Aorta (tissue), 5 donors: ENCODE measurements at regions not wholly inside any gene's neighbourhood (a gene's known extent, or its start where the extent isn't known, plus 50 kb on each side); places are given as distances from the start of the nearest gene placed in this dataset.
"Not testable (repeated sequence)": the region's sequence is repeated elsewhere in the genome, so short reads cannot be mapped to it uniquely, and the experiment has no call there.

Experiments
- ATAC-seq: fragments of 200-7000 bp; cut with Tn5 transposase; one replicate; pipeline ENCODE4 v1.9.1; 2022; ENCODE audit warnings: moderate library complexity; ENCODE audit not compliant: low FRiP score
- DNase-seq, 2 donors: peaks; one replicate each; pipeline ENCODE4 v3.0.0-alpha.2; 2020
- H3K27ac ChIP-seq, 2 donors: one replicate each; pipeline ENCODE4 v1.5.1; 2013; ENCODE audit warnings: low read length in 2 of 2, mild to moderate bottlenecking in 2 of 2, moderate library complexity in 2 of 2, control low read depth in 1 of 2, inconsistent platforms in 1 of 2, low read depth in 1 of 2
- H3K27me3 ChIP-seq, 2 donors: one replicate each; pipeline ENCODE4 v1.6.1; 2013; ENCODE audit warnings: control low read depth in 1 of 2, low read length in 1 of 2, mild to moderate bottlenecking in 1 of 2, moderate library complexity in 1 of 2; ENCODE audit not compliant: insufficient read depth in 2 of 2, control insufficient read depth in 1 of 2
- H3K36me3 ChIP-seq, 2 donors: one replicate each; pipeline ENCODE4 v1.6.1; 2013; ENCODE audit warnings: control low read depth in 1 of 2, low read length in 1 of 2, mild to moderate bottlenecking in 1 of 2; ENCODE audit not compliant: insufficient read depth in 2 of 2, control insufficient read depth in 1 of 2
- H3K4me1 ChIP-seq, 2 donors: one replicate each; pipeline ENCODE4 v1.6.1; 2013; ENCODE audit warnings: low read length in 2 of 2, control low read depth in 1 of 2, mild to moderate bottlenecking in 1 of 2, moderate library complexity in 1 of 2; ENCODE audit not compliant: insufficient read depth in 2 of 2, control insufficient read depth in 1 of 2
- H3K4me3 ChIP-seq, 2 donors: one replicate each; pipeline ENCODE4 v1.5.1; 2013; ENCODE audit warnings: low read length in 2 of 2, control low read depth in 1 of 2, mild to moderate bottlenecking in 1 of 2
- H3K9me3 ChIP-seq: one replicate; pipeline ENCODE4 v1.6.1; 2013; ENCODE audit warnings: mild to moderate bottlenecking, low read length; ENCODE audit not compliant: control insufficient read depth
- WGBS, 2 donors: extraction: QIAGEN DNeasy Blood & Tissue Kit; methylation state at CpG; one replicate each; pipeline ENCODE4 v1.1.7; 2013; 5-methylcytosine and 5-hydroxymethylcytosine counted together
- intact Hi-C, 2 donors: fragments of 100-400 bp; cut with DNase I; formaldehyde crosslinking; loops; one replicate each; pipeline versions ENCODE4 v1.14.2 to v1.15.0; 2022
- donor health status: healthy with polysubstance abuse.
- donor health status: Bipolar disorder and iron deficiency.
- donor health status: DM: no; HTN: no; CAD: no.
- donor health status: DM: no; HTN: no; CAD: no.
- donor health status: DM: yes; HTN: yes; CAD: no.

- Histone ChIP-seq H3K36me3 (no peaks in the 10 kb centered on the region), H3K4me1 (no peaks in the 10 kb centered on the region), H3K9me3 (no peaks in the 10 kb centered on the region), H3K27ac (no peak overlapping the region), H3K27me3 (no peaks in the 10 kb centered on the region), H3K4me3 (no peak overlapping the region)
- intact Hi-C loops: no loop called here
- DNase-seq: no peak
- 84 to 95% methylated on average over 4 of the region's 4 CpGs for WGBS, 2 donors
- ATAC-seq: no peak
These were observed 297.8 kb downstream of the ZNF674 start for GRCh38 chrX:46247456-46247855.

- DNase-seq (no peak), ATAC-seq (no peak)
- Histone ChIP-seq H3K27ac (no peak overlapping the region), H3K36me3 (no peaks in the 10 kb centered on the region), H3K27me3 (no peaks in the 10 kb centered on the region), H3K4me3 (no peak overlapping the region), H3K9me3 (no peaks in the 10 kb centered on the region), H3K4me1 (no peaks in the 10 kb centered on the region)
- 10 to 15% methylated on average over 4 of the region's 4 CpGs for WGBS, 2 donors
- intact Hi-C loops: no loop called here
These were observed 300.8 kb downstream of the ZNF674 start for GRCh38 chrX:46244451-46244850.

- ATAC-seq (no peak), DNase-seq (no peak)
- H3K4me1 ChIP-seq: no peaks in the 10 kb centered on the region
- H3K36me3 ChIP-seq: no peaks in the 10 kb centered on the region
- 24 to 39% methylated on average over 2 of the region's 2 CpGs for WGBS, 2 donors
- no peak overlapping the region for H3K4me3 ChIP-seq
- no peak overlapping the region for H3K27ac ChIP-seq
- H3K9me3 ChIP-seq: no peaks in the 10 kb centered on the region
- intact Hi-C loops: no loop called here
- H3K27me3 ChIP-seq: no peaks in the 10 kb centered on the region
These were observed 308.8 kb downstream of the ZNF674 start for GRCh38 chrX:46236411-46236810.

GRCh38 chrX:46235778-46236177 is 309.4 kb downstream of the ZNF674 start:
- Histone ChIP-seq H3K9me3 (no peaks in the 10 kb centered on the region), H3K27me3 (no peaks in the 10 kb centered on the region), H3K27ac (no peak overlapping the region), H3K4me3 (no peak overlapping the region), H3K4me1 (no peaks in the 10 kb centered on the region), H3K36me3 (no peaks in the 10 kb centered on the region)
- DNase-seq (no peak), ATAC-seq (no peak)
- 84 to 87% methylated on average over 4 of the region's 4 CpGs for WGBS, 2 donors
- intact Hi-C loops: no loop called here

- Histone ChIP-seq H3K27me3 (no peaks in the 10 kb centered on the region), H3K27ac (no peak overlapping the region), H3K9me3 (no peaks in the 10 kb centered on the region), H3K36me3 (no peaks in the 10 kb centered on the region), H3K4me3 (no peak overlapping the region), H3K4me1 (no peaks in the 10 kb centered on the region)
- intact Hi-C loops: no loop called here
- ATAC-seq (no peak), DNase-seq (no peak)
- whole genome bisulfite sequencing, 2 donors: 85 to 86% methylated on average over 2 of the region's 2 CpGs
These were observed 310.4 kb downstream of the ZNF674 start for GRCh38 chrX:46234775-46235174.

GRCh38 chrX:46228389-46228788 is 316.8 kb downstream of the ZNF674 start:
- Histone ChIP-seq H3K27ac (no peak overlapping the region), H3K4me1 (no peaks in the 10 kb centered on the region), H3K4me3 (no peak overlapping the region), H3K36me3 (no peaks in the 10 kb centered on the region), H3K9me3 (no peaks in the 10 kb centered on the region), H3K27me3 (no peaks in the 10 kb centered on the region)
- WGBS, 2 donors: 85 to 99% methylated on average over 5 to 6 of the region's 6 CpGs
- intact Hi-C loops: no loop called here
- ATAC-seq: no peak
- DNase-seq: no peak

- H3K36me3 ChIP-seq: no peaks in the 10 kb centered on the region
- H3K27ac ChIP-seq: no peak overlapping the region
- DNase-seq: no peak
- no peak for ATAC-seq
- H3K27me3 ChIP-seq: no peaks in the 10 kb centered on the region
- intact Hi-C loops: no loop called here
- H3K4me3 ChIP-seq: no peak overlapping the region
- H3K4me1 ChIP-seq: no peaks in the 10 kb centered on the region
- no peaks in the 10 kb centered on the region for H3K9me3 ChIP-seq
- WGBS, 2 donors: 82 to 91% methylated on average over 1 of the region's 1 CpG
These were observed 318.8 kb downstream of the ZNF674 start for GRCh38 chrX:46226422-46226821.

- H3K9me3 ChIP-seq, H3K4me3 ChIP-seq, DNase-seq, H3K4me1 ChIP-seq, intact Hi-C loops, H3K36me3 ChIP-seq, ATAC-seq, H3K27me3 ChIP-seq, H3K27ac ChIP-seq: not testable (repeated sequence)
These were observed 321.7 kb downstream of the ZNF674 start for GRCh38 chrX:46223499-46223898.

GRCh38 chrX:46220822-46221221 is 324.4 kb downstream of the ZNF674 start:
- H3K27me3 ChIP-seq: no peaks in the 10 kb centered on the region
- no peaks in the 10 kb centered on the region for H3K4me1 ChIP-seq
- WGBS, 2 donors: 74 to 80% methylated on average over 3 of the region's 3 CpGs
- DNase-seq (no peak), ATAC-seq (no peak)
- no peaks in the 10 kb centered on the region for H3K36me3 ChIP-seq
- intact Hi-C loops: no loop called here
- H3K9me3 ChIP-seq: no peaks in the 10 kb centered on the region
- no peak overlapping the region for H3K27ac ChIP-seq
- no peak overlapping the region for H3K4me3 ChIP-seq
